ENCODE measurements at regions not wholly inside any gene's neighbourhood (a gene's known extent, or its start where the extent isn't known, plus 50 kb on each side); places are given as distances from the start of the nearest gene placed in this dataset.
"Not testable (repeated sequence)": the region's sequence is repeated elsewhere in the genome, so short reads cannot be mapped to it uniquely, and the experiment has no call there.

- H3K14ac ChIP-seq (ENCODE audit: insufficient read length); H3K9me3 ChIP-seq (ENCODE audit: insufficient read depth in 2 of 2, low read depth in 1 of 2, low read length in 1 of 2); H4K20me1 ChIP-seq (replicated peaks in 1 of 2; ENCODE audit: control insufficient read depth in 1 of 2, insufficient read depth in 2 of 2, low read length in 2 of 2); H3K36me3 ChIP-seq (ENCODE audit: control insufficient read depth in 2 of 4, insufficient read depth in 4 of 4, low read length in 3 of 4); H2AK5ac ChIP-seq (ENCODE audit: low read depth, low read length); H3K4me1 ChIP-seq (replicated peaks in 1 of 4; ENCODE audit: control insufficient read depth in 3 of 4, insufficient read depth in 4 of 4, low read length in 3 of 4); H3K23me2 ChIP-seq (ENCODE audit: low read depth, low read length); H2BK5ac ChIP-seq (ENCODE audit: low read depth, low read length); H4K91ac ChIP-seq (replicated peaks; ENCODE audit: insufficient read length, low read length); H2BK20ac ChIP-seq (ENCODE audit: low read length); H3K4me2 ChIP-seq (ENCODE audit: insufficient read depth in 1 of 2, low read depth in 2 of 2, low read length in 2 of 2); H2BK12ac ChIP-seq (ENCODE audit: low read depth, low read length); H2BK15ac ChIP-seq (ENCODE audit: low read length); H4K5ac ChIP-seq (ENCODE audit: insufficient read length, low read depth, low read length); DNase-seq (ENCODE audit: low read depth in 1 of 2, low spot score in 2 of 2); H2BK120ac ChIP-seq (replicated peaks; ENCODE audit: low read depth, low read length); H3K56ac ChIP-seq (replicated peaks; ENCODE audit: insufficient read length, low read depth, low read length); H3K79me1 ChIP-seq (ENCODE audit: low read depth, low read length); H3K79me2 ChIP-seq (ENCODE audit: control insufficient read depth in 1 of 2, insufficient read depth in 2 of 2, low read length in 2 of 2); H3K27ac ChIP-seq (ENCODE audit: low read depth, low read length); H4K8ac ChIP-seq (ENCODE audit: extremely low read depth, insufficient read depth, low read length); H3K23ac ChIP-seq (ENCODE audit: insufficient read length); H3K9ac ChIP-seq (replicated peaks in 1 of 4; ENCODE audit: extremely low read depth in 1 of 4, low read depth in 3 of 4, low read length in 3 of 4); H3K18ac ChIP-seq (ENCODE audit: extremely low read depth, low read length); H3K4ac ChIP-seq (replicated peaks; ENCODE audit: insufficient read length, low read depth, low read length); H2AFZ ChIP-seq (ENCODE audit: low read length); H3K4me3 ChIP-seq (ENCODE audit: extremely low read depth in 1 of 4, insufficient read depth in 2 of 4, low read depth in 3 of 4, low read length in 4 of 4); FAIRE-seq; POLR2A ChIA-PET (ENCODE audit: partially characterized antibody); H3K27me3 ChIP-seq (replicated peaks in 1 of 4; ENCODE audit: control insufficient read depth in 3 of 4, extremely low read depth in 1 of 4, insufficient read depth in 3 of 4, low read length in 3 of 4): not testable (repeated sequence)
- CTCF ChIA-PET (ENCODE audit: partially characterized antibody): interaction anchor here (0.6 kb wide), 1 partner anchor 84 kb away, joined by 3 read pairs; no protein-coding TSS in a partner anchor
- 88% methylated on average over 6 of the region's 6 CpGs; no CpG with 5 or more reads in 1 of the 2 experiments for WGBS, 2 experiments (ENCODE audit: extremely low coverage in 1 of 2, insufficient coverage in 1 of 2, insufficient read length in 1 of 2, insufficient replicate concordance in 2 of 2, low coverage in 1 of 2, low lambda C conversion rate in 2 of 2, missing lambda C conversion rate in 1 of 2)
Observed at GRCh38 chr13:56628886-56629285, 511.8 kb upstream of the PRR20A start.

- POLR2A ChIA-PET (ENCODE audit: partially characterized antibody); H2BK5ac ChIP-seq (ENCODE audit: low read depth, low read length); H3K79me2 ChIP-seq (ENCODE audit: control insufficient read depth in 1 of 2, insufficient read depth in 2 of 2, low read length in 2 of 2): not testable (repeated sequence)
Observed at GRCh38 chr13:56631060-56631459, 509.7 kb upstream of the PRR20A start.

More at GRCh38 chr13:56631060-56631459, 509.7 kb upstream of the PRR20A start:
- H3K9me3 ChIP-seq (ENCODE audit: insufficient read depth in 2 of 2, low read depth in 1 of 2, low read length in 1 of 2); DNase-seq (ENCODE audit: low read depth in 1 of 2, low spot score in 2 of 2); H2BK20ac ChIP-seq (ENCODE audit: low read length); H3K23ac ChIP-seq (ENCODE audit: insufficient read length); H3K9ac ChIP-seq (replicated peaks in 1 of 4; ENCODE audit: extremely low read depth in 1 of 4, low read depth in 3 of 4, low read length in 3 of 4); H2BK120ac ChIP-seq (replicated peaks; ENCODE audit: low read depth, low read length); CTCF ChIA-PET (ENCODE audit: partially characterized antibody); H3K27ac ChIP-seq (ENCODE audit: low read depth, low read length); H3K14ac ChIP-seq (ENCODE audit: insufficient read length); H3K4ac ChIP-seq (replicated peaks; ENCODE audit: insufficient read length, low read depth, low read length); H3K4me1 ChIP-seq (replicated peaks in 1 of 4; ENCODE audit: control insufficient read depth in 3 of 4, insufficient read depth in 4 of 4, low read length in 3 of 4); H2AFZ ChIP-seq (ENCODE audit: low read length); H2AK5ac ChIP-seq (ENCODE audit: low read depth, low read length); H2BK15ac ChIP-seq (ENCODE audit: low read length); H3K56ac ChIP-seq (replicated peaks; ENCODE audit: insufficient read length, low read depth, low read length); H3K27me3 ChIP-seq (replicated peaks in 1 of 4; ENCODE audit: control insufficient read depth in 3 of 4, extremely low read depth in 1 of 4, insufficient read depth in 3 of 4, low read length in 3 of 4); H3K4me3 ChIP-seq (ENCODE audit: extremely low read depth in 1 of 4, insufficient read depth in 2 of 4, low read depth in 3 of 4, low read length in 4 of 4); H3K18ac ChIP-seq (ENCODE audit: extremely low read depth, low read length); H3K4me2 ChIP-seq (ENCODE audit: insufficient read depth in 1 of 2, low read depth in 2 of 2, low read length in 2 of 2); H4K5ac ChIP-seq (ENCODE audit: insufficient read length, low read depth, low read length); FAIRE-seq; H4K91ac ChIP-seq (replicated peaks; ENCODE audit: insufficient read length, low read length); H3K36me3 ChIP-seq (ENCODE audit: control insufficient read depth in 2 of 4, insufficient read depth in 4 of 4, low read length in 3 of 4); H4K20me1 ChIP-seq (replicated peaks in 1 of 2; ENCODE audit: control insufficient read depth in 1 of 2, insufficient read depth in 2 of 2, low read length in 2 of 2); H3K23me2 ChIP-seq (ENCODE audit: low read depth, low read length); H3K79me1 ChIP-seq (ENCODE audit: low read depth, low read length); H4K8ac ChIP-seq (ENCODE audit: extremely low read depth, insufficient read depth, low read length); H2BK12ac ChIP-seq (ENCODE audit: low read depth, low read length): not testable (repeated sequence)
- 95% methylated on average over 3 of the region's 3 CpGs; no CpG with 5 or more reads in 1 of the 2 experiments for WGBS, 2 experiments (ENCODE audit: extremely low coverage in 1 of 2, insufficient coverage in 1 of 2, insufficient read length in 1 of 2, insufficient replicate concordance in 2 of 2, low coverage in 1 of 2, low lambda C conversion rate in 2 of 2, missing lambda C conversion rate in 1 of 2)

Data from H1 (cell line).